HCT116 (cell line): ENCODE measurements at regions not wholly inside any gene's neighbourhood (a gene's known extent, or its start where the extent isn't known, plus 50 kb on each side); places are given as distances from the start of the nearest gene placed in this dataset.

Experiments used
- ATAC-seq: fragments of 200-7000 bp; cut with Tn5 transposase; 2 replicates; pipeline ENCODE4 v1.9.1; 2020; ENCODE audit warnings: mild to moderate bottlenecking, moderate library complexity
- BruUV-seq: library from RNA; stranded (reverse); fragments of 400-500 nt; replicated peaks from 2 replicates; lab custom pipeline; 2021; lab: Mats Ljungman, UMichigan
- CTCF ChIA-PET: fragments of 300-600 bp; sonication (Branson Sonifier 250); formaldehyde crosslinking; loops from one replicate; lab custom pipeline; 2021; ENCODE audit warnings: antibody characterized with exemption; lab: Charles Lee
- POLR2A ChIA-PET: fragments of 300-600, 350-600 bp; sonication (Branson Sonifier 250); formaldehyde crosslinking; loops from one replicate; lab custom pipeline; 2021; ENCODE audit warnings: antibody characterized with exemption; lab: Charles Lee
- RAD21 ChIA-PET, 2 experiments: fragments of 300-600 bp; sonication (Branson Sonifier 250); formaldehyde crosslinking; loops; one replicate each; lab custom pipeline; 2023; ENCODE audit warnings: low total read pairs in 2 of 2; ENCODE audit not compliant: uncharacterized antibody in 2 of 2, unreplicated experiment in 2 of 2, low non-redundant PET in 1 of 2; lab: Charles Lee
- DNase-seq: peaks from one replicate; pipeline ENCODE4 v3.0.0-alpha.2; 2010; ENCODE audit warnings: low read depth, low spot score
- H2AFZ ChIP-seq: fragments of 200-600 bp; shearing (Covaris generic), sonication (generic); 2 replicates; pipeline ENCODE4 v1.6.1; 2017; ENCODE audit warnings: low read depth, mixed run types, mixed read lengths, antibody characterized with exemption, low read length; ENCODE audit not compliant: poor library complexity, severe bottlenecking
- H3K27ac ChIP-seq: 2 replicates; pipeline ENCODE4 v1.5.1; 2012; ENCODE audit warnings: low read depth, low read length
- H3K27me3 ChIP-seq: fragments of 200-600 bp; sonication (generic); 2 replicates; pipeline ENCODE4 v1.6.1; 2016; ENCODE audit warnings: mixed run types, low read length, mixed read lengths; ENCODE audit not compliant: insufficient read depth
- H3K36me3 ChIP-seq, 2 experiments: fragments of 200-500 bp in 1 of 2; fragments of 200-600 bp in 1 of 2; sonication (Bioruptor generic) in 1 of 2; sonication (generic) in 1 of 2; 2 replicates each; pipeline versions ENCODE4 v1.5.1 to v1.6.1; 2014 to 2016; ENCODE audit warnings: low read length in 2 of 2, inconsistent platforms in 1 of 2, mixed read lengths in 1 of 2, mixed run types in 1 of 2; ENCODE audit not compliant: insufficient read depth in 2 of 2, control insufficient read depth in 1 of 2
- H3K4me1 ChIP-seq, 2 experiments: fragments of 200-600 bp in 1 of 2; sonication (generic) in 1 of 2; 2 replicates each; pipeline versions ENCODE4 v1.5.1 to v1.6.1; 2012 to 2017; ENCODE audit warnings: low read length in 2 of 2, inconsistent platforms in 1 of 2, mild to moderate bottlenecking in 1 of 2, mixed read lengths in 1 of 2, mixed run types in 1 of 2, moderate library complexity in 1 of 2; ENCODE audit not compliant: insufficient read depth in 2 of 2, control insufficient read depth in 1 of 2
- H3K4me2 ChIP-seq: fragments of 200-600 bp; sonication (generic); 2 replicates; pipeline ENCODE4 v1.6.1; 2017; ENCODE audit warnings: mixed run types, low read length, mixed read lengths
- H3K4me3 ChIP-seq, 2 experiments: fragments of 200-600 bp in 1 of 2; sonication (generic) in 1 of 2; replicated peaks in 1 of 2; 2 replicates each; pipeline ENCODE4 v1.5.1; 2011 to 2016; ENCODE audit warnings: low read length in 2 of 2, control low read depth in 1 of 2, low read depth in 1 of 2, mild to moderate bottlenecking in 1 of 2, mixed read lengths in 1 of 2, mixed run types in 1 of 2
- H3K79me2 ChIP-seq: fragments of 200-600 bp; sonication (generic); 2 replicates; pipeline ENCODE4 v1.6.1; 2017; ENCODE audit warnings: mild to moderate bottlenecking, mixed run types, low read length, moderate library complexity, mixed read lengths; ENCODE audit not compliant: insufficient read depth
- H3K9ac ChIP-seq: fragments of 200-600 bp; sonication (generic); 2 replicates; pipeline ENCODE4 v1.6.1; 2016; ENCODE audit warnings: low read length, mixed read lengths
- H3K9me2 ChIP-seq: fragments of 200-600 bp; sonication (generic), shearing (Covaris generic); 2 replicates; pipeline ENCODE4 v1.6.1; 2017; ENCODE audit warnings: mixed run types, mild to moderate bottlenecking, moderate library complexity; ENCODE audit not compliant: insufficient read depth
- H3K9me3 ChIP-seq, 2 experiments: fragments of 200-500 bp in 1 of 2; fragments of 200-600 bp in 1 of 2; sonication (Bioruptor generic) in 1 of 2; sonication (generic) in 1 of 2; 2 replicates each; pipeline ENCODE4 v1.6.1; 2014 to 2017; ENCODE audit warnings: low read length in 2 of 2, mixed read lengths in 2 of 2, inconsistent platforms in 1 of 2, low read depth in 1 of 2, mild to moderate bottlenecking in 1 of 2, mixed run types in 1 of 2, moderate library complexity in 1 of 2; ENCODE audit not compliant: control insufficient read depth in 1 of 2, insufficient read depth in 1 of 2
- H4K20me1 ChIP-seq: fragments of 200-600 bp; sonication (generic), shearing (Covaris generic); 2 replicates; pipeline ENCODE4 v1.6.1; 2017; ENCODE audit warnings: mixed run types, mild to moderate bottlenecking, moderate library complexity; ENCODE audit not compliant: insufficient read depth
- CTCF ChIP-seq, 3 experiments: fragments of 200-600 bp in 1 of 3; sonication (generic) in 1 of 3; IDR thresholded peaks in 2 of 3; conservative IDR thresholded peaks in 1 of 3; 2 replicates each; pipeline ENCODE4 v1.5.1; 2012 to 2017; ENCODE audit warnings: low read depth in 2 of 3, low read length in 2 of 3, antibody characterized with exemption in 1 of 3, borderline replicate concordance in 1 of 3, control low read depth in 1 of 3, mild to moderate bottlenecking in 1 of 3, mixed read lengths in 1 of 3, mixed run types in 1 of 3, moderate library complexity in 1 of 3; ENCODE audit not compliant: insufficient read depth in 1 of 3
- EGR1 ChIP-seq: IDR thresholded peaks from 2 replicates; pipeline ENCODE4 v1.6.1; 2012; ENCODE audit warnings: low read depth
- ELF1 ChIP-seq: IDR thresholded peaks from 2 replicates; pipeline ENCODE4 v1.6.1; 2012; ENCODE audit warnings: low read depth, borderline replicate concordance
- EZH2phosphoT487 ChIP-seq: fragments of 200-600 bp; IDR thresholded peaks from 2 replicates; pipeline ENCODE4 v1.6.1; 2018; ENCODE audit warnings: antibody characterized with exemption, borderline replicate concordance
- FOSL1 ChIP-seq: IDR thresholded peaks from 2 replicates; pipeline ENCODE4 v1.6.1; 2012; ENCODE audit warnings: low read depth
- POLR2A ChIP-seq: IDR thresholded peaks from 2 replicates; pipeline ENCODE4 v1.7.0; 2011; ENCODE audit warnings: borderline replicate concordance; ENCODE audit not compliant: insufficient read depth, insufficient read length; ENCODE audit errors: extremely low read depth
- RAD21 ChIP-seq: IDR thresholded peaks from 2 replicates; pipeline ENCODE4 v1.6.1; 2012; ENCODE audit warnings: low read depth, mild to moderate bottlenecking
- ZFX ChIP-seq: fragments of 450-650 bp; IDR thresholded peaks from 2 replicates; pipeline ENCODE4 v1.6.1; 2017
- intact Hi-C: fragments of 100-400 bp; cut with micrococcal nuclease; formaldehyde crosslinking; loops from 2 replicates; pipeline ENCODE4 v1.10.0; 2022

GRCh38 chr2:129296806-129297205 is 682.7 kb upstream of the RAB6C start (continued):
- TF ChIP-seq ZFX (no peak), FOSL1 (no peak), EZH2phosphoT487 (no peak), ELF1 (no peak), RAD21 (no peak), POLR2A (no peak), EGR1 (no peak)
- TF ChIP-seq, all 23 proteins: peak for 0

- H3K9me3 ChIP-seq: no peaks in the 10 kb centered on the region
- no peak for ATAC-seq
- no peak overlapping the region for H3K4me3 ChIP-seq
- no TSS peak for BruUV-seq
- H3K9me2 ChIP-seq: no peaks in the 10 kb centered on the region
- ChIA-PET POLR2A (no interaction called here), CTCF (no interaction called here), RAD21 (no interaction called here)
- TF ChIP-seq RAD21 (peak; percentile 41), CTCF (IDR thresholded peaks at IDR 0.05 in 2 of 3, conservative IDR thresholded peaks at IDR 0.05 in 1 of 3; ENCODE audit: borderline replicate concordance in 1 of 3, insufficient read depth in 1 of 3, low read depth in 2 of 3, low read length in 2 of 3) (peak in 1 of 3 experiments; percentile 28; a peak in 2 of 6 replicates), EZH2phosphoT487 (no peak), FOSL1 (no peak)
- no peak overlapping the region for H2AFZ ChIP-seq
- H3K27ac ChIP-seq: no peak overlapping the region
- intact Hi-C loops: no loop called here
- no peaks in the 10 kb centered on the region for H4K20me1 ChIP-seq
- H3K4me1 ChIP-seq: no peaks in the 10 kb centered on the region
- H3K79me2 ChIP-seq: no peaks in the 10 kb centered on the region
- peaks cover 33% of the 10 kb centered on the region for H3K27me3 ChIP-seq
- DNase-seq: no peak
- no peak overlapping the region for H3K4me2 ChIP-seq
- no peaks in the 10 kb centered on the region for H3K36me3 ChIP-seq
- H3K9ac ChIP-seq: no peak overlapping the region
These were observed 682.0 kb upstream of the RAB6C start for GRCh38 chr2:129297430-129297829.
